T-helper 2 cell (primary cell): ENCODE measurements at regions not wholly inside any gene's neighbourhood (a gene's known extent, or its start where the extent isn't known, plus 50 kb on each side); places are given as distances from the start of the nearest gene placed in this dataset.

ENCODE experiments used
- DNase-seq, 5 experiments: peaks; one replicate each; pipeline versions ENCODE4 v3.0.0 to v3.0.0-alpha.2; 2012 to 2022

DNA sequence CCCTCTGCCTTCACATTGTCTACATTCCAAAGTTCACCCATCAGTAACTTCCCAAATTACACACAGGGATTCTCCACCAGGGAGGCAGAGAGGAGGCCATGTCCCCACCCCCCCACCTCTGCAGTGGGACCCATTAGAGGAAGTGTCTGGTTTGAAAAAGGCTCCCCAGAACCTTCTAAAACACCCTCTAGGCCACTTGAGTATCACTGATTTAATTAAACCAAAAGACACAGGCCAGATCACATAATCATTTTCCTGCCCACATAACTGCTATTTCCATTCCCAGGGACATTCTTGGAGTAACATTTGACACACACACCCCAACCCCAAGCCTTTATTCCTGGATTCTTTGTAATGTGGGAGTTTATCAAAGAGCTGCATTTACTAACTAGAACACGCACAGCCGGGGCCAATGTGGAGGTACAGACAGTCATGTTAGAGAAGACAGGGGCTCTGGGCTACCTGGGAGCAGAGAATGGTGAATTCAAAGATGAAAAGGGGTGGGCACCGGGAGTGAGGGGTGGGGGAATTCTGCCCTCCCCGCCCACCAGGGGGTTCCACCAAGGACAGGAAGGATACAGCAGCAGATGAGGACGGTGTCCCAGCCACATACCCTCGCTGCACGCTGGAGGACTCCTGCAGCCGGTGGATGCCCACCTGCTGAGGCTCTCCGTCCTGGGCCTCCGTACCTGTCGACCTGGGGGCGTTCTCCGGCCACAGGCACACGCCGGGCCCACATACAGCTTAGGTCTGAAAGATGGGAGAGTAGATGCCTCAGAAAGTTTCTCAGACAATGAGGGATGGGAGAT lies 201.4 kb upstream of the CTNNB1 start:
- DNase-seq, result no peak

- DNase-seq, result no peak
Observed at GRCh38 chr3:40999682-41000081, 199.6 kb upstream of the CTNNB1 start.

DNA sequence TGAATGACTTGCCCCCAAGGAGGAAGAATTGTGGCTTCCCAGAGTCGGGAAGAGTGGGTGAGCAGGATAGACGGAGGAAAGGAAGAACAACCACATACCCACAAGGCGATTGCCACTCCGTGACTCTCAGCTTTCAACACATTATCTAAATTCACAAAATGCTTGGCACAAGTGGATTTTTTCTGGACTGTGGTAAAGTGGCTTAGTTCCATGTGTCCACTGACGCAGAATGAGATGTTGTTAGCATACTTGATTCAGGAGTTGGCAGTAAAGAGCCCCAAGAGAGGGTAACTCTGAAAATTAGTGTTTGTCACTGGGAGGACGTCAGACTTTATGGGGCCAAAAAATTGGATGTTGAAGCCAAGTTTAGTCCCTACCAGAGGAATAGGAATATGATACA lies 198.8 kb upstream of the CTNNB1 start:
- DNase-seq, result no peak

- no peak for DNase-seq
Observed at GRCh38 chr3:41001556-41001955, 197.7 kb upstream of the CTNNB1 start.

DNA sequence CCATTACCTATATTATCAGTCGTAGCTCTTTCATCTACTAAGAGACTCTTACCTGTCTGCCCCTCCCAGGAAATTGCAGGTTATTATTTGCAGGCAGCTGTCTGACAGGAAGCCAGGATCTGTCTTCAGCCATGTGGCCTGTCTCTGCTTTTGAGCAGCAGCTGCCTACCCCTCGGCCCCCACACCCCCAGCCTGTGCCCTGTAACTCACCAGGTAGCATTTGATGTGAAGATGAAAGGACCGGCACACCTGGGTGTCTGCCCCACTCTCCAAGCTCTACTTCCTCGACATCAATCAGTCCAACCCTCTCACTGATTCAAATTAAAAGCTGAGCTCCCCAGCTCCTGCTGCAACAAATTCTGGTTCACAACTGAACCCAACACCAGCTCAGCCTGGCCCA lies 197.2 kb upstream of the CTNNB1 start:
- no peak for DNase-seq

- DNase-seq, result no peak
Observed at GRCh38 chr3:41007399-41007798, 191.9 kb upstream of the CTNNB1 start.

DNA sequence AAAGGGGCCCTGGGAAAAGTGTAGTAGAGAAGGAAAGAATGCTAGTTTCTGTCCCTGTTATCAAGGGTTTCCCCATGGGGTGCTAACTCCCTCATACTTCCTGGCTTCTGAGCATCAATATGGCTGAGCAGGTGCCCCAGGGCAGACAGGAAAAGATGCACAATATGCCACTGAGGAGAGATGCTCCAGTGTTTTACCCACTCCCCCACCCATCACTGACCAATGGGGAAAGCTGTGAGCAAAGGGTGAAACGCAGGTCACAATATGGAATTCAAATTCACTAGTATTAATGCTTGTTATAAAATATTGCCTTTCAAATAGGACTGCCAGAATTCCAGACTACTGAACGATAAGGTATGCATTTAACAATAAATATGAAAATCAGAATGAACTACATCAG lies 187.5 kb upstream of the CTNNB1 start:
- DNase-seq, result no peak

- no peak for DNase-seq
Observed at GRCh38 chr3:41018855-41019254, 180.4 kb upstream of the CTNNB1 start.

GRCh38 chr3:41024031-41024836 lies 175.1 kb upstream of the CTNNB1 start:
- DNase-seq, result no peak

DNA sequence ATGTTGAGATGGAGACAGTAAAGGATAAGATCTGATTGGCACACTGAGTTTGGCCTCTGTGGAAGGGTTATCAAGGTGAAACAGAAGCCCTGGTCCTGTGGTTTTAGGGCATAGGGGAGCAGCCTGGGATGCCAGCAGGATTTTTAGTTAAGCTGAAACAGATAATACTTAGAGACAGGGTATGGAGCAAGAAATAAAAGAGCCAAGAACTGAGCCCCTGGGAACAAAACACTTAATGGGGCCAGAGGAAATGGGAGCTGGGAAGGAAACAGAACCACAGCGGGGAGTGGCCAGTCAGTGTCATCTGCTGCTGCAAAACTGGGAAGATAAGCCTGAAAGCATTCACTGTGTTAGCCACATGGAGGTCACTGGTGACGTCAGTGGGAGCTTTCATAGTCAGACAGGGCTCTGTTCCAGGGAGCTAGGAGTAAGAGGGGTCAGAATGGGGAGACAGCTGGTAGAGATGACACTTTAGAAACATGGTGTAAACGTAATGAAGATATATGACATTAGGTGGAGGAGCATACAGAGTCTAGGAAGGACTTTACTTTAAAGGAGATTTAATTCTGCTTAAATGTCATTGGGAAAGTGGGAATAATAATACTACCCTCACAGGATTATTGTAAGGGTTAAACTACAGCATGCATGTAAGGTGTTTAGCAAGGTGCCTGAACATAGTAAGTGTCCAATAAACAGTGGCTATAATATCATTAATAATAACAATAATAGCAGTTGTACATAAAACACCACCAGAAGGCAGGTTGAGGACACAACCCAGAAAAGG lies 172.7 kb upstream of the CTNNB1 start:
- DNase-seq, result no peak

DNA sequence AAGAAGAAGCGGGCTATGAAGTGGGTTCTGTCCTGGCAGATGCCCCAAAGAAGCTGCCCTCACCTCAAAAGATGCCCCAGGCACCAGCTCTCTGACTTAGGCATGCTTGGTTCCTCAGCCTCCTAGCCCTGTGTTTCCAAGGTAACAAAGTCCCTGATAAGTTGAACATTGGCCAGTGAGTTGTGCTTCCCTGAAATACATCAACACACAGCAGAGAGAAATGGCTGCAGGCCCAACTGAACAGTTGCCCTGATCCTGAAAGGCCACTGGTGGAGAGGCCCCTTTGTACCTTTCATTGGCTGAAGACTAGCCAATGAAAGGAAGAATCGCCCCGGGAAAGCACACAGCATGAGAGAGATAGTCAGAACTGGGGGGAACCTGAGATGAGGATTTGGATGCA lies 169.9 kb upstream of the CTNNB1 start:
- DNase-seq, result no peak

- DNase-seq, result no peak
Observed at GRCh38 chr3:41030220-41030619, 169.1 kb upstream of the CTNNB1 start.

DNA sequence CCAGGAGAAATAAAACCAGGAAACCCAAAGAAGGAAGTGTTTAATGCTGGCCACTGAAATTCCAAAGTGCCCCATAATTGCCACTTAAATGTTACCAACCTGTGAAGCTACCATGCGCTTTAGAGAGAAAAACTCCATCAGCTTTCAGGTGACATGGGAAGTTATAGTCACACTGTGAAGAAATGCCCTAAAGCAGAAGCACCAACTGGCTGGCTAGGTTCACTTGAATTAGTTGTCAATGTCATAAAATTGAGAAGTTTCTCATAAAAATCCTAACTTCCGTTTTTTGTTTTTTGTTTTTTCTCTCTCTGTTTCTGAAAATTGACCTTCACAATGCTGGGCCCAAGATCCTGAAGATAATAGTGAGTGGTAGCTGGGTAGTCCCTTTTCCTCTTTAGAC lies 167.9 kb upstream of the CTNNB1 start:
- DNase-seq, result no peak

GRCh38 chr3:41033956-41034519 lies 165.3 kb upstream of the CTNNB1 start:
- DNase-seq, result no peak

- DNase-seq, result no peak
Observed at GRCh38 chr3:41035456-41036022, 163.8 kb upstream of the CTNNB1 start.

GRCh38 chr3:41037651-41038334 lies 161.5 kb upstream of the CTNNB1 start:
- DNase-seq, result no peak

- DNase-seq, result no peak
Observed at GRCh38 chr3:41040256-41040655, 159.0 kb upstream of the CTNNB1 start.

DNA sequence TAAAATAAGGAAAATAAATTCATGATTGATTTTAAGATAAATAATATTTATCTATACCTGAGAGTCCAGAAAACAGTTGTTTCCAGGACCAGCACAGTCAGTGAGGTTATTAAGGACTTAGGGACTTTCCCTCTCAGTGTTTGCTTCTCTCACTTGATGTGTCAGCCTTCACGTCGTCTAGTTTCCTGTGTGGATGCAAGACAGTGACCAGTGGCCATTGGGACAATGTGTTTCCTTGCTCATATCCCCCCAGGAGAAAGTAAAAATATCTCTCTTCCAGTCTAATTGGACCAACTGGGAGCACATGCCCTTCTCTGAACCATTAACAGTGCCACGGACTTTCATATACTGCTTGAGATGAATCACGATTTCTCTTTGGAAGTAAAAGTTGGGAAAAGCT lies 157.8 kb upstream of the CTNNB1 start:
- no peak for DNase-seq

DNA sequence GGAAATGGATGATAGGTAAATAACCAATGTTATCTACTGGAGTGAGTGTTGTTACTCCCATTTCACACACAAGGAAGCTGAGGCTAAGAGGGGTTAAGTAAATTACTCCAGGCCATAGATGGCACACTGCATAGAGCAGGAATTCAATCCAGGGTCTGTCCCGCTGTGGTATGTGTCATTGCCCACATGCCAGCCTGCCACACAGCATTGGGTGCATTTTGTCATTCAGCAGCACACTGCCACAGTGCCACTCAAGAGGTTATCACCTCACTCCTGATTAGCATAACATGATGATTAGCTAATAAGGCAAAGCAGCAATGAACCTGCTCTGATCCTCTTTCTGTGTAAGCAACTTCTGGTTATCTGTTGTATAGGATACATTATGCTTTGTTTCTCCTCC lies 157.4 kb upstream of the CTNNB1 start:
- no peak for DNase-seq

GRCh38 chr3:41044523-41044922 lies 154.8 kb upstream of the CTNNB1 start:
- DNase-seq, result no peak

DNA sequence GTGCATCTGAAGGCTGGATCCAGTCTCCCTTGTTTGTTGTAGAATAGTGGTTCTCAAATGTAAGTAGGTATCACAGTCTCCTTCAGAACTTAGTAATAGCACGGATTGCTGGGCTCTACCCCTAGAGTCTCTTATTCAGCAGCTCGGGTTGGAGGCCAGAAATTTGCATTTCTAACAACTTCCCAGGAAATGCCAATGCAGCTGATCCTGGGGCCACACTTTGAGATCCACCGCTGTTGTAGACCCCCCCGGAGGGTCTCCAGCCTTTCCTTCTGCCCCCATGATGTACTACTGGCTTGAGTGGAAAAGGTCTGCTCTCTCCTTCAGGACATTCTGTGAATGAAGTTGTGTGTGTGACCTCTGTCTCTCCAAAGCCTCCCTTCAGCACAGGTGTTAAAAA lies 153.8 kb upstream of the CTNNB1 start:
- no peak for DNase-seq

DNA sequence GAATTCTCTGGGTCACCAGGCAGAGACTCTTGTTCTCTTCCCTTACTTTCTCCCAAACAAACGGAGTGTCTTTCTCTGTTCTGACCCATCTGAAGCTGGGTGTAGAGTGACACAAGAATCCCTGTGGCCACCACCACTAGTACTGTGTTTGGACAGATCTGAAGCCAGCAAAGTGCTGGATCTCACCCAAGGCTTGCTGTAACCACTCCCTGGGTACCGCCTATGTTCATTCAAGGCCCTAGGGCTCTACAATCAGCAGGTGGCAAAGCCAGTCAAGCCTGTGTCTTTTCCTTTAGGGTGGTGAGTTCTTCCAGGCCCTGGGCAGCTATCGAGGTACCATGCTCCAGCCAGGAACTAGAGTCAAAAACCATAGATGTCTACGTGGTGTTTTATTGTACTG lies 149.2 kb upstream of the CTNNB1 start:
- no peak for DNase-seq
